Breast epithelium (tissue), 3 donors: ENCODE measurements at regions not wholly inside any gene's neighbourhood (a gene's known extent, or its start where the extent isn't known, plus 50 kb on each side); places are given as distances from the start of the nearest gene placed in this dataset.

Experiments used
- POLR2A ChIP-seq: fragments of 450-650 bp; IDR thresholded peaks from one replicate; pipeline ENCODE4 v1.6.1; 2016; ENCODE audit warnings: antibody characterized with exemption, mild to moderate bottlenecking, moderate library complexity
- TF ChIP-seq, protein P1 (sequence below), 3 donors: fragments of 450-650 bp; IDR thresholded peaks; one replicate each; pipeline ENCODE4 v1.5.1; 2016 to 2017; ENCODE audit warnings: antibody characterized with exemption in 3 of 3, mild to moderate bottlenecking in 3 of 3, moderate library complexity in 3 of 3

DNA sequence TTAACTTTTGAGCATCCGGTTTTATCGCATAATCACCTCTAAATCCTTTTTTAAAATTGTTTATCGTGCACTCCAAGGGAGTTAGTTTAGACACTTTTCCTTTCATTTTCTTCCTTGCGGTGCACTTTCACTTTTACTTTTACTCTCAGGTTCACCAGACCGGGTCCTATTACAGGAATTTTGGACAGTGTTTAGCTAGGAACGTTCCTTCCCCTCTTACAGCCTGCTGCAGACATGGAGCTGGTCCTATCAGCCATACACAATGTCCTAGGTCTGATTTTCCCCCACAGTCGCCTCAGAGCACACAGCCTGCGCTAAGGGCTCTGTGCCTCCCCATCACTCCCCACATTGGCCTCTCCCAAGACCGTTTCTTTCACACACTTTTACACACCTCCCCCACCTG, 103.9 kb downstream of the ALG10 start:
- TF ChIP-seq, protein P1, sequence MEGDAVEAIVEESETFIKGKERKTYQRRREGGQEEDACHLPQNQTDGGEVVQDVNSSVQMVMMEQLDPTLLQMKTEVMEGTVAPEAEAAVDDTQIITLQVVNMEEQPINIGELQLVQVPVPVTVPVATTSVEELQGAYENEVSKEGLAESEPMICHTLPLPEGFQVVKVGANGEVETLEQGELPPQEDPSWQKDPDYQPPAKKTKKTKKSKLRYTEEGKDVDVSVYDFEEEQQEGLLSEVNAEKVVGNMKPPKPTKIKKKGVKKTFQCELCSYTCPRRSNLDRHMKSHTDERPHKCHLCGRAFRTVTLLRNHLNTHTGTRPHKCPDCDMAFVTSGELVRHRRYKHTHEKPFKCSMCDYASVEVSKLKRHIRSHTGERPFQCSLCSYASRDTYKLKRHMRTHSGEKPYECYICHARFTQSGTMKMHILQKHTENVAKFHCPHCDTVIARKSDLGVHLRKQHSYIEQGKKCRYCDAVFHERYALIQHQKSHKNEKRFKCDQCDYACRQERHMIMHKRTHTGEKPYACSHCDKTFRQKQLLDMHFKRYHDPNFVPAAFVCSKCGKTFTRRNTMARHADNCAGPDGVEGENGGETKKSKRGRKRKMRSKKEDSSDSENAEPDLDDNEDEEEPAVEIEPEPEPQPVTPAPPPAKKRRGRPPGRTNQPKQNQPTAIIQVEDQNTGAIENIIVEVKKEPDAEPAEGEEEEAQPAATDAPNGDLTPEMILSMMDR (IDR thresholded peaks at IDR 0.05): no peak
- TF ChIP-seq POLR2A: no peak
